Neuronal stem cell (in vitro differentiated cells): ENCODE measurements at regions not wholly inside any gene's neighbourhood (a gene's known extent, or its start where the extent isn't known, plus 50 kb on each side); places are given as distances from the start of the nearest gene placed in this dataset.
"Not testable (repeated sequence)": the region's sequence is repeated elsewhere in the genome, so short reads cannot be mapped to it uniquely, and the experiment has no call there.

Source experiments
- DNase-seq: peaks from one replicate; pipeline ENCODE4 v3.0.0-alpha.2; 2013; ENCODE audit warnings: low spot score
- H2AFZ ChIP-seq: one replicate; pipeline ENCODE4 v1.6.1; 2013; ENCODE audit warnings: mild to moderate bottlenecking, low read length, inconsistent platforms
- H2AK5ac ChIP-seq: 2 replicates; pipeline ENCODE4 v1.6.1; 2013; ENCODE audit warnings: low read depth, mild to moderate bottlenecking, inconsistent platforms, low read length, moderate library complexity, mixed read lengths
- H2BK120ac ChIP-seq: 2 replicates; pipeline ENCODE4 v1.6.1; 2013; ENCODE audit warnings: low read depth, mild to moderate bottlenecking, inconsistent platforms, low read length, moderate library complexity, mixed read lengths
- H2BK12ac ChIP-seq: one replicate; pipeline ENCODE4 v1.6.1; 2013; ENCODE audit warnings: low read length, inconsistent platforms
- H2BK15ac ChIP-seq: 2 replicates; pipeline ENCODE4 v1.6.1; 2013; ENCODE audit warnings: mild to moderate bottlenecking, low read length, inconsistent platforms, mixed read lengths
- H2BK5ac ChIP-seq: one replicate; pipeline ENCODE4 v1.6.1; 2013; ENCODE audit warnings: inconsistent platforms, mild to moderate bottlenecking, low read length, moderate library complexity
- H3K14ac ChIP-seq: one replicate; pipeline ENCODE4 v1.6.1; 2013; ENCODE audit warnings: low read length, inconsistent platforms
- H3K18ac ChIP-seq: 2 replicates; pipeline ENCODE4 v1.6.1; 2013; ENCODE audit warnings: low read length, inconsistent platforms
- H3K23ac ChIP-seq: 2 replicates; pipeline ENCODE4 v1.6.1; 2013; ENCODE audit warnings: low read depth, mild to moderate bottlenecking, mixed read lengths, low read length, inconsistent platforms; ENCODE audit not compliant: poor library complexity
- H3K27ac ChIP-seq: replicated peaks from 3 replicates; pipeline ENCODE4 v1.5.1; 2013; ENCODE audit warnings: low read length, inconsistent platforms
- H3K27me3 ChIP-seq, 3 experiments: 2 replicates each; pipeline ENCODE4 v1.6.1; 2013; ENCODE audit warnings: low read length in 3 of 3, mild to moderate bottlenecking in 2 of 3, inconsistent platforms in 1 of 3, low read depth in 1 of 3, mixed read lengths in 1 of 3, moderate library complexity in 1 of 3; ENCODE audit not compliant: control insufficient read depth in 3 of 3, insufficient read depth in 3 of 3
- H3K36me3 ChIP-seq, 2 donors: replicated peaks in 1 of 2; 2 replicates each; pipeline ENCODE4 v1.6.1; 2013; ENCODE audit warnings: low read length in 2 of 2; ENCODE audit not compliant: control insufficient read depth in 2 of 2, insufficient read depth in 2 of 2
- H3K4ac ChIP-seq: 2 replicates; pipeline ENCODE4 v1.6.1; 2013; ENCODE audit warnings: inconsistent platforms, mild to moderate bottlenecking, low read length, moderate library complexity
- H3K4me1 ChIP-seq, 2 donors: 1 replicate in 1 of 2; 2 replicates in 1 of 2; pipeline ENCODE4 v1.6.1; 2013; ENCODE audit warnings: low read length in 2 of 2, low read depth in 1 of 2; ENCODE audit not compliant: control insufficient read depth in 2 of 2, insufficient read depth in 1 of 2
- H3K4me2 ChIP-seq: one replicate; pipeline ENCODE4 v1.6.1; 2013; ENCODE audit warnings: mild to moderate bottlenecking, low read length, inconsistent platforms; ENCODE audit not compliant: insufficient read depth, poor library complexity, severe bottlenecking
- H3K4me3 ChIP-seq, 2 donors: 2 replicates each; pipeline ENCODE4 v1.5.1; 2013; ENCODE audit warnings: low read length in 2 of 2, mild to moderate bottlenecking in 2 of 2, inconsistent platforms in 1 of 2, moderate library complexity in 1 of 2
- H3K79me1 ChIP-seq: one replicate; pipeline ENCODE4 v1.6.1; 2013; ENCODE audit warnings: low read depth, mild to moderate bottlenecking, inconsistent platforms, low read length, moderate library complexity
- H3K9ac ChIP-seq: one replicate; pipeline ENCODE4 v1.6.1; 2013; ENCODE audit warnings: mild to moderate bottlenecking, low read depth, low read length, inconsistent platforms; ENCODE audit not compliant: poor library complexity
- H3K9me3 ChIP-seq, 2 donors: replicated peaks in 1 of 2; 2 replicates each; pipeline versions ENCODE3 to v1.6.1; 2013; ENCODE audit warnings: low read length in 2 of 2, mild to moderate bottlenecking in 2 of 2, inconsistent platforms in 1 of 2, low read depth in 1 of 2, mixed read lengths in 1 of 2, moderate library complexity in 1 of 2; ENCODE audit not compliant: control insufficient read depth in 2 of 2, insufficient read depth in 1 of 2
- H4K8ac ChIP-seq: one replicate; pipeline ENCODE4 v1.6.1; 2013; ENCODE audit warnings: low read depth, mild to moderate bottlenecking, inconsistent platforms, low read length, moderate library complexity
- H4K91ac ChIP-seq: one replicate; pipeline ENCODE4 v1.6.1; 2013; ENCODE audit warnings: low read length, low read depth, mild to moderate bottlenecking, inconsistent platforms; ENCODE audit not compliant: poor library complexity
- WGBS, 2 donors: extraction: QIAGEN DNeasy Blood & Tissue Kit; methylation state at CpG; one replicate each; pipeline ENCODE4 v1.1.7; 2013; ENCODE audit warnings: missing lambda C conversion rate in 2 of 2, mixed read lengths in 1 of 2; ENCODE audit not compliant: insufficient read length in 2 of 2, insufficient replicate concordance in 1 of 2; ENCODE audit errors: extremely low coverage in 2 of 2; 5-methylcytosine and 5-hydroxymethylcytosine counted together

- H2AFZ ChIP-seq: no peak overlapping the region
- no peak overlapping the region for H4K8ac ChIP-seq
- H4K91ac ChIP-seq: no peak overlapping the region
- H3K9ac ChIP-seq: no peak overlapping the region
- H3K4me2 ChIP-seq: no peak overlapping the region
- H3K4me1 ChIP-seq: no peaks in the 10 kb centered on the region
- WGBS, 2 donors: no CpG with 5 or more reads among the region's 2 CpGs
- H3K79me1 ChIP-seq: no peaks in the 10 kb centered on the region
- no peaks in the 10 kb centered on the region for H3K9me3 ChIP-seq
- H3K14ac ChIP-seq: no peak overlapping the region
- no peak overlapping the region for H3K4ac ChIP-seq
- H2BK120ac ChIP-seq: no peak overlapping the region
- no peak overlapping the region for H2BK15ac ChIP-seq
- no peak overlapping the region for H2AK5ac ChIP-seq
- H3K18ac ChIP-seq: no peak overlapping the region
- H3K23ac ChIP-seq: no peak overlapping the region
- H2BK12ac ChIP-seq: no peak overlapping the region
- no peak overlapping the region for H3K27ac ChIP-seq
- H3K4me3 ChIP-seq: no peak overlapping the region
- no peaks in the 10 kb centered on the region for H3K27me3 ChIP-seq
- DNase-seq: no peak
- H3K36me3 ChIP-seq: no peaks in the 10 kb centered on the region
- H2BK5ac ChIP-seq: no peak overlapping the region
These were observed 379.0 kb upstream of the GOT2 start for GRCh38 chr16:59113004-59113670.

- Histone ChIP-seq H2BK15ac (no peak overlapping the region), H2BK12ac (no peak overlapping the region)
These were observed 377.2 kb upstream of the GOT2 start for GRCh38 chr16:59111280-59111679.

GRCh38 chr16:59108374-59108773 lies 374.3 kb upstream of the GOT2 start:
- Histone ChIP-seq H2AFZ (no peak overlapping the region), H3K27ac (no peak overlapping the region), H3K4me3 (no peak overlapping the region), H3K27me3 (no peaks in the 10 kb centered on the region), H4K8ac (no peak overlapping the region), H2BK120ac (no peak overlapping the region), H3K9ac (no peak overlapping the region), H4K91ac (no peak overlapping the region), H3K36me3 (no peaks in the 10 kb centered on the region), H3K79me1 (no peaks in the 10 kb centered on the region), H3K9me3 (no peaks in the 10 kb centered on the region), H3K18ac (no peak overlapping the region), H2AK5ac (no peak overlapping the region), H2BK15ac (no peak overlapping the region), H2BK12ac (no peak overlapping the region), H3K4me1 (no peaks in the 10 kb centered on the region), H2BK5ac (no peak overlapping the region), H3K14ac (no peak overlapping the region), H3K4me2 (no peak overlapping the region), H3K23ac (no peak overlapping the region), H3K4ac (no peak overlapping the region)
- no peak for DNase-seq
- WGBS, 2 donors: no CpG with 5 or more reads among the region's 2 CpGs

More at GRCh38 chr16:59111280-59111679, 377.2 kb upstream of the GOT2 start:
- H3K9me3 ChIP-seq: no peaks in the 10 kb centered on the region
- no peak overlapping the region for H3K4me2 ChIP-seq
- no peak overlapping the region for H3K14ac ChIP-seq
- no peak overlapping the region for H3K23ac ChIP-seq
- no peak overlapping the region for H3K18ac ChIP-seq
- no peaks in the 10 kb centered on the region for H3K27me3 ChIP-seq
- no peak overlapping the region for H4K8ac ChIP-seq
- no peak overlapping the region for H4K91ac ChIP-seq
- H3K4me1 ChIP-seq: no peaks in the 10 kb centered on the region
- H2AK5ac ChIP-seq: no peak overlapping the region
- H3K27ac ChIP-seq: no peak overlapping the region
- no peak overlapping the region for H3K4me3 ChIP-seq
- H3K36me3 ChIP-seq: no peaks in the 10 kb centered on the region
- H3K79me1 ChIP-seq: no peaks in the 10 kb centered on the region
- DNase-seq: no peak
- no peak overlapping the region for H2BK120ac ChIP-seq
- no peak overlapping the region for H2AFZ ChIP-seq
- H3K9ac ChIP-seq: no peak overlapping the region
- no peak overlapping the region for H3K4ac ChIP-seq
- no peak overlapping the region for H2BK5ac ChIP-seq

- H3K27me3 ChIP-seq, H3K4me1 ChIP-seq, H3K27ac ChIP-seq, H2AFZ ChIP-seq, H3K4me2 ChIP-seq, H2BK15ac ChIP-seq, H4K8ac ChIP-seq, H3K14ac ChIP-seq, DNase-seq, H2BK120ac ChIP-seq, H3K9ac ChIP-seq, H3K23ac ChIP-seq, H4K91ac ChIP-seq, H3K18ac ChIP-seq, H2AK5ac ChIP-seq, H2BK5ac ChIP-seq, H3K36me3 ChIP-seq, H3K9me3 ChIP-seq, H3K4me3 ChIP-seq, H3K79me1 ChIP-seq, H2BK12ac ChIP-seq, H3K4ac ChIP-seq: not testable (repeated sequence)
- no CpG with 5 or more reads among the region's 9 CpGs for WGBS, 2 donors
These were observed 362.6 kb upstream of the GOT2 start for GRCh38 chr16:59096682-59097081.
